Activated gamma-delta T cell treated with anti-CD3 and anti-CD28 coated beads, Interleukin-2, amount 50 U/mL, for 16 hours (primary cell): ENCODE measurements at regions not wholly inside any gene's neighbourhood (a gene's known extent, or its start where the extent isn't known, plus 50 kb on each side); places are given as distances from the start of the nearest gene placed in this dataset.
"Not testable (repeated sequence)": the region's sequence is repeated elsewhere in the genome, so short reads cannot be mapped to it uniquely, and the experiment has no call there.

ENCODE experiments used
- DNase-seq: peaks from one replicate; pipeline ENCODE4 v3.0.0-alpha.2; 2020; ENCODE audit warnings: low read depth

DNA sequence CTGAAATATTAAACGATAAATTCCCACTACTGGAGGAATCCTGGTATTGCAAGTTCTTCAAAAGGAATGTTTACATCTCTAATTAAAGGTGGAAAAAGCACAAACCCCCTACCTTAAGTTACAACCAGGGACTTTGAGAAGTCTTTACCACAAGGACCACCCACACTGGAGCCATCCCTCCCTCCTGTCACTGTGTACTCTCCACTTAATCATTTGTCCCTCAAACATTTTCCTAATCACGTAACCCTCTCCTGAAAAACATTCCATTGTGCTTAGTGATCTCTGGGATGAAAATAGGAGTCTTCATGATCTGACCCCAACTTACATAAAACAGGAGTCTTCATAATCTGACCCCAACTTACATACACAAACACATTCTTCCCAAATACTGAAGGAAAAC is 85.7 kb downstream of the SUCLG1 start:
- no peak for DNase-seq

DNA sequence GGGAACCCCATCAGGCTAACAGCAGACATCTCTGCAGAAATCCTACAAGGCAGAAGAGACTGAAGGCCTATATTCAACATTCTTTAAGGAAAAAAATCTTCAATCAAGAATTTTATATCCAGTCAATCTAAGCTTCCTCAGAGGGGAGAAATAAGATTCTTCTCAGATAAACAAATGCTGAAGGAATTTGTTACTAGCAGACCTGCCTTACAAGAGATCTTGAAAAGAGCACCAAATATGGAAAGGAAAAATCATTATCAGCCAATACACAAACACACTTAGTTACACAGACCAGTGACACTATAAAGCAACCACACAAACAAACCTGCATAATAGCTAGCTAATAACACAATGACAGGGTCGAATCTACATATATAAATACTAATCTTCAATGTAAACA is 96.5 kb downstream of the SUCLG1 start:
- DNase-seq = no peak

DNA sequence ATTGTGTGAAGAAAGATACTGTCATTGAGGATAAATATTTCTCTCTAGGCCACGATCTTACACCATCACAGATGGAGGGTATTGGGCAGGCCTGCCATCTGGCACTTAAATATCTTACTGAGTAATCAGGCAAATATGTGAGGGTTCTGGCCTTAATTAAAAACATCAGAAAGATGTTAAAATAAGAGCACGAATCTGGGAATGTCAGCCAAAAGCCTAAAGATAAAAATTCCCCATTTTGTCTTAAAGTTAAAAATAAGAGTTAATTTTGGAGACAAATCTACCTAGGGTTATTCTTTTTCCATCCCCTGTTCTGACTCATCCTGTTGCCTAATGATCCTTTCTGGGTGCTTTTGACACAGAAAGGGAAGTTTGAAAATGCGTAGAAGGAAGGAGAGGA is 121.0 kb downstream of the SUCLG1 start:
- DNase-seq = no peak

DNA sequence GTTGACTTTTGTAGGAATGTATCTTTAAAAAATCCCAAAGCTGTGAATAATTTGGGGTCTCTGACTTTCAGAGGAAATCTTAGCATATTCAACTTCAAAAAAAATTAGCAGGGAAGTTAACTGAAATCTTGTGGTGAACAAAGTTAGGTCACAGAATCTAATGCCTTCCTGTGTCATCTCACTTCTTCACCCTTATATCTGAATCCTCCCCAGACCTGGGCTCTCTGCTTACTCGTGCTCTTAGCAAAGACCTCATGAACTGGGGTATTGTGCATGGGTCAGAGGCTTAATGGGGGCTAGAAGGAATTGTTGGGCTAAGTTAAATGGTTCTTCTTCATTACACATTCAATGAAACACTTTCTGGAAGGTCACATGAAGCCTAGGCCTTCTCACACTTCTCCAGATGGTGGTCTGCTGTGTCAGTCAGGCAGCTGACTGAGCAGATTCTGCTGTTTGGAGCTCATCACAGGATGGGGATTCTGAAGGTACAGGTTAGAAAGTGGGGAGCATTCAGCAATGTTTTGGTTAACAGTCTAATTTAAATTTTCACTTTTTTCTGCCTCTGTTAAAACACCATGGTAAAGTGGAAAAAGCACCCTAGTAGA is 131.3 kb downstream of the SUCLG1 start:
- DNase-seq = no peak

DNA sequence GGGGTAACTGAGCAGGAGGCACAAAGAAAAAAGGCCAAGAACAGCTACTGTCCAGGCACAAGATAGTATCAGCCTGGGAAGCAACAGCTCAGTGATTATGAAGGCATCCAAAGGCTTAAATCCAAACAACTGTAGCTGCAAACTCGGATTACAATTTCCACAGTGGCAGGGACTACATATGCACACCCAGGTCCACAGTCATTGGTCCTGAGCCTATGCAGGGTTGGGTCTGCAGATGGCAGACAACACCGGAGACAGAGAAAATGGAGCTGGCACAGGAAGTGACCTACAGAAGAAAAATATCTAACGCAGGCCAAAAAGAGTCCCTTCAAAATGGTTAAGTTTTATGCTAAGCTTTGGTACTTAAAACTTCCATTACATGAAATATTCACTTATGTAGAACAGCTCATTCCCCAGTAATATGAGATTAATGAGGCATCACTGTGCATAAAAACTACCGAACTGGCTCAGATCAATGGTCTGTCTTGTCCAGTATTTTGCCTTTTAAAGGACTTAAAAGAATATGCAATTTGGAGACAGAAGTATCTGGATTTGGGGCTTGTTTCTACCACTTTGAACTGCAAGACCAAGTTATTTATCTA is 132.1 kb downstream of the SUCLG1 start:
- DNase-seq = no peak

DNA sequence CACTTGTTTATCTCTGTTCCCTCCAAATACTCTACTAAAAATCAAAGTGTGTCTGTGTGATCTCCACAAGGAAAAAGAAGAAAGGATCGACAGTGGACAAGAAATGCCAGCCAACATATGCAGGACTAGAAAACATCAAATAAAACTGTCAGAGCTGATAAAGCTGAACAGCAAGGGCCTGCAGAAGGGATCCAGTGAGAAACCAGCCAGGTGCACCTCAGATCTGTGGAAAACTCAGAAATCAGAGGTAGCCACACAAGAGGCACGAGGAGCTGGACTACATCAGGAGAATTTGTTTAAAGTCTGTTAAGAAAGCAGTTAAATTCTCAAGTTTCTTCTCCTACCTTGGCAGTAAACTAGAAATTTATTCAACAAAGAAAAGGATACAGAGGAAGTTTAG is 135.2 kb downstream of the SUCLG1 start:
- DNase-seq = no peak

DNA sequence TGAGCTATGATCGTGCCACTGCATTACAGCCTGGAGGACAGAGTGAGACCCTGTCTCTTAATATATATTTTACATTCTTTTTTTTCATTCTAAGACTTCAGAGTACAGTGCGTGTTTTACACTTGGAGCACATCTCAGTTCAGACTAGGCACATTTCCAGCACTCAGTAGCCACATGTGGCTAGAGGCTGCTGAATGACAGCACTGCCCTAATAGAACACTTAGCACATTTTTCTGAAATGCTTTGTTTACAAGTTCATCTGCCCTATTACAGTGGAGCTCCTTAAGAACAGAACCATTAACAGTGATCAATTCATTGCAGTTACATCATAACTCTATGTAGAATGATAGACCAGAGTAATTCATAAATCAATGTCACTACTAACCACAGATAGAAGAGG is 138.1 kb downstream of the SUCLG1 start:
- no peak for DNase-seq

DNA sequence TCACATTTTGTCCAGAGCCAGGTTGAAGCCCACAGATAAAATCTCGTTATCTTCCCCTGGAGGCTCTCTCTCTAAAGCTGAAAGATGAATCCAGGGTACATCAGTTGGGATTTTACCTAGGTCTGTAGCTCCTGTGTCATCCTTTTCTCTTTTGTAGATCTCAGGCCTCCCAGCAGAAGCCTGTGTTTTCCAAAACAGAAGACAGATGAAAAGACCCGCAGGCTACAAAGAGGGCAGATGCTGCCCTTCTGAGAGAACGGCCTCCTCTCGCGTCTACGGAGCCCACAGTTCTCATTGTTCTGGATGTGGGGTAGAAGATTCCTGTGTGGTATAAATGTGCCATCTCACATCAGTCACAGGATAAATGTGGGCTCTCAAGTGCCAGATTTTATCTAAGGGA is 139.5 kb downstream of the SUCLG1 start:
- DNase-seq = no peak

DNA sequence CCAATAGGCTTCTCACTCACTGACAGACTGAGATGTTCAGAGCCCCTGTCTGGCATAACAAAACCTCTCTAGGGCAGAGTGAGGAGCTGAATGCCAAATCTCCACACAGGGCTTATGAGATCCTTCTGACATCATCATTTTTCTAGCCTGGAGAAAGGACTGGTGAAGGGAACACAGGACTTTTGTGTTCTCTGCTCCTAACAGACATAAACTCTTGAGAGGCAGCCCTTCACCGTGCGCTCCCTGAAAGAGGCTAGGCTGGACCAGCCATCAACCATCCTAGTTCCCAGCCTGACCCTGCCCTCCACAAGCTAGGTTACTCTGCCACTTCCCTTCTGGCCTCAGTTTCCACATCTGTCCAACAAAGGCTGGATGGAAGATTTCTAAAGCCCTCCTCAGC is 141.9 kb downstream of the SUCLG1 start:
- no peak for DNase-seq

DNA sequence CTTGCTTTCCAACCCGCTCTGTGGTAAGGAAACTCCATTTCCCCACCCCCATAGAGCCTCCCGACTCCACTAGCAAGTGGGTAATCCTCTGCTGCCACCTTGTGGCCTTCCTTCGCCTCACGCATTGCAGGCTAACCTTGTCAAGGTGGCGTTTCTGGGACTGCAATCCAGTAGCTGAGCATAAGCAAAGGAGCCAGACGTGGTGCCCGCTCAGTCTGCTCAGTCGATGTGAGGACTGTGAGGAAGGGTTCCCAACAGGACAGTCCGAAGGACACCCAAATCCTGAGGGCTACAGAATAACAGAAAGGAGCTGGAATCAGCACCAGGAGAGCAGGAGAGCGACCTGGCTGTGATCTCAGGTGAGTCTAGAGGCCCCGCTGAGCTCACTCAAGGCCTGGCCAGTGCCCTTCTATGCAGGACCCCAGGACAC is 144.2 kb downstream of the SUCLG1 start:
- DNase-seq = peak; percentile 44

DNA sequence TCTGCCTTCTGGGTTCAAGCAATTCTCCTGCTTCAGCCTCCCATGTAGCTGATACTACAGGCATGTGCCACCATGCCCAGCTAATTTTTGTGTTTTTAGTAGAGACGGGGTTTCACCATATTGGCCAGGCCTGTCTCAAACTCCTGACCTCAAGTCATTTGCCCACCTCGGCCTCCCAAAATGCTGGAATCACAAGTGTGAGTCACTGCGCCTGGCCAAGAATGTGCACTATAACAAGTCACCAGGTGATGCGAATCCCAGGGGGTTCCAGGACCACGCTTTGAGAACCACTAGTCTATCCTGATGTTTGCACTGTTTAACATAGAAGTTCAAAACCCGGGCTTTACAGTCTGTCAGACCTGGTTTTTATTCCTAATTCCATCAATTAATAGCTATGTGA is 144.8 kb downstream of the SUCLG1 start:
- DNase-seq = no peak

DNA sequence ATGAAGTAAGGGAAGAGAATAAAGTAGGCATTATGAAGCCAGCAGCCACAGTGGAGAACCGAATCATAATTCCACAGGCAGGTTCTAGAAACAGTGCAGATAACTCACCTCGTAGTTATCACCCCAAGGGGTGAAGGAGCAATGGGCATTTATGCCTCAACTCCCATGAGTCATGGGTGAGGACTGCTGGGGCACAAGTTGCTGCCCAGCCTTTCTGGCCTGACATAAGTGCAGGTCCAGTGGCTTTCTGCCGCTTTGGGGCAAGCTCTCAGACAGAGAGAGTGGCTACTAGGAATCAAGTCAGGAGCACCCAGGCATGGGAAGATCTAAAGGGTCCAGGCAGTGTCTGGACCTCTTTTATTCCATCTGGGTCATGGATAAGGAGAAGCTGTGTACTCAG is 149.8 kb downstream of the SUCLG1 start:
- no peak for DNase-seq

DNA sequence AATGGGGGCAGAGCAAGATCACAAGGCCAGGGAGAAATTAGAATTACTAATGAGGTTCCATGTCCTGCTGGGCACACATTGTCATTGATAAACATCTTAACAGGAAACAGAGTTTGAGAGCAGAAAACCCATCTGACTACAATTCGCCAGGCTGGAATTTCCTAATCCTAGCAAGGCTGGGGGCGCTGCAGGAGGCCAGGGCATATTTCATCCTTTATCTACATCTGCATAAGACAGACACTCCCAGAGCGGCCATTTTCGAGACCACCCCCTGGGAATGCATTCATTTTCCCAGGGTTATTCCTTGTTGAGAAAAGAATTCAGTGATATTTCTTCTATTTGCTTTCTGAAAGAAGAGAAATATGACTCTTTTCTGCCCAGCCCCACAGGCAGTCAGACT is 152.7 kb downstream of the SUCLG1 start:
- DNase-seq = no peak

DNA sequence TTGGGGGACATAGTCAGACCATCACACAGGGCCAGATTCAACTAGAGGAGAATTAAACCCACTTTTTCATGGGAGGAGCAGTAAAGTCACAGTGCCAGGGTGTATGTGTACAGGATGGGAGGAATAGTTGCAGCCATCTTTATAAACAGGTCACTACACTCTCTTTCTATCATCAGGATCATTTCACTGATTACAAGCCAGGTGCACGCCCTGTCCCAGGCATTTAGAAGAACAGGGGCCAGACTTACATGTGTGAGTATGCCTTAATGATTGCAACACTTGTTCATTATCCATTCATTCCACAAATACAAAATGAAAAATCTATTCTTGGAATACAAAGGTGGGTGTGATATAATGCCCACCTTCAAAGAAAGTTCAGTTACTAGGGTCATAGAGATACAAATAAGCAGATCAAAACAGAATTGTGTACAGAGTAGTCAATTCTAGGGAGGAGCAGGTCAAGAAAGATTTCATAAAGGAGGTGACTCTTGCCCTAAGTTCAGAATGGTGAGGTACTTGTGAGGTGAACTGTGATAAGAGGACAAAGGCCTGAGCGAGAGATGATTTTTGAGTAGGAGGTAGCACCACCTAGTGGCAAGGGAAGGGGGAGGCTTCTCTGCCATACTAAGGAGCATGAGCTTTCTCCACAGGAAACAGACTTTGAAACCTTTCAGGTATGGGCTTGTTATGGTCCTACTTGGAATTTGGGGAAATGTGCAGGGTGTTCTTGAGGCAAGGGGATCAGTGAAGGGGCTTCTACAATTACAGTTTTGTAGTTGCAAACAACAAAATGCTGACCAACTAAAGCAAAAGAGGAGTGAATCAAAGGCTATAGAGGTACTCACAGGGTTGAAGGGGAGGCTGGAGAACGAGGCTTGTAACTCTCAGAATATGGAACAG is 156.3 kb downstream of the SUCLG1 start:
- peak; percentile 15 for DNase-seq

DNA sequence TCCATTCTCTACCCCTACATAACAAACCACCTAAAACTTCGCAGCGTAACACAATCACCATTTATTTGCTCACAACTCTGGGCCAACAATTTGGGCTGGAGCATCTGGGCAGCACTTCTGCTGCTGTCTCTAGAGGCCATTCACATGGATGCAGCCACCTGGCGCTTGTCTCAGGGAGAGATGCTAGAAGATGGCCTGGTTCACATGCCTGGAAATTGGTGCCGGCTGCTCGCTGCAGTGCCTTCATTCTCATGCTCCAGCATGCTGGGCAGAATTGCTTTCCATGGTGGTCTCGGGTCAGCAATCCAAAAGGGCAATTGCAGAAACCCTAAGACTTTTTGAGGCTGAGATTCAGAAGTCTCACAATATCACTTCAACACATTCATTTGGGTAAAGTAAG is 157.4 kb downstream of the SUCLG1 start:
- DNase-seq = no peak

DNA sequence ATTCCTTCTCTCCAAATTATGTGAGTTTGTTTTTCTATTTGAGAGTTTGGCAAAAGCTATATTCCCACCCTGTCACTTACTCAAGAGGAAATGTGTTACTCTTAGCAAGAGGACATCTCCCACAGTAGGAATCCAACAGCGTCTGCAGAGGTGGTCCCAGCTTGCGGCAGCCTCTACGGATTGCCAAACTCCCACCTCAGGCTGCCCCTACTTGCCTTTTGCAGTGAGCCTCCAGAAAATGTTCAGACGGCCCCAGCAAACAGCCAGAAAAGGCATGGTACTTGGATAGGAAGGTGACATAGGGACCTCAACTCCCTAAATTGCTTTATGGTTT is 158.4 kb downstream of the SUCLG1 start:
- DNase-seq = no peak

DNA sequence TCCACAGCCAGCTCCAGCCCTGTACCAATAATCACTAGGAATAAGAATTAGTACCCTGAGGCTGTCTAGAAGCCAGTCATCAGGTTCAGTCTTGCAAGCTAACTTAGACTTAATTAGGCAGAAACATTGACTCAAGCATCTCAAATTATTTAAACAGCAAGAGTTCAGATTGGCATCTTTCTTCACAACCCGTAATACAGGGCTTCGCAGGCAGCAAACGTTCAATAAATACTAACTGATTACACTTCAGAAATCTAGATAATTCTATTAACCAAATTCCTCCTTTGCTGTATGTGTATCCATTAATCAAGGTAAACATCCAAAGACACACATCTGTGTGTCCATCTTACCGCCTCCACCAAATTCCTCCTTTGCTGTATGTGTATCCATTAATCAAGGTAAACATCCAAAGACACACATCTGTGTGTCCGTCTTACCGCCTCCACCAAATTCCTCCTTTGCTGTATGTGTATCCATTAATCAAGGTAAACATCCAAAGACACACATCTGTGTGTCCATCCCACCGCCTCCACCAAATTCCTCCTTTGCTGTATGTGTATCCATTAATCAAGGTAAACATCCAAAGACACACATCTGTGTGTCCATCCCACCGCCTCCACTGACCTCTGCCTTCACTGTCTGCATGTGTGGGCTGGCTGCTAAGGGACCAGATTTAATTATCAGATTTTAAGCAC is 158.9 kb downstream of the SUCLG1 start:
- not testable (repeated sequence) for DNase-seq

DNA sequence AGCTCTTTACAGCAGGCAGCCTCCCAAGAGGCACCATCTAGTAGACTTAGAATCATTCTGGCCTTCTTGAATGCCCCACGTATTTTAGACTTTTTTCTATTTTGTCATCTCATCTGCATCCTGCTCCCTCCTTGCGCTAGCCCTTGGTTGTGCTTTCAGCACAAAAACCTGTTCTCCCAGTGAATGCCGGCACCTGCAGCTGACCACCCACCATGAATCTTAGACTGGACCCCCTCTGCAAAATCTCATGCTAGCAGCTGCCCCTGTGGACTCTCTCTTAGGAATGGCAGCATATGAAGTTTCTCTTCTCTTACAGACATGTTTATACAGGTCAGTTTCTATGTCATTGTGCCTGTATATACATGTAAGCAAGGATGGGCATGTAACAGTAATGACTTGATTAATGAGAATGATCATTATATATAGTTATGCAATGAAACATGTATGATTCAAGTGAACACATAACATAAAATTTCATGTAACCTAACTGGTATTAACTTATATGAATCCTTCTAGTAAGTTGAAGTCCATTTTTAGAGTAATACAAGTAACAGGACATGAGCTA is 159.8 kb downstream of the SUCLG1 start:
- DNase-seq = no peak

DNA sequence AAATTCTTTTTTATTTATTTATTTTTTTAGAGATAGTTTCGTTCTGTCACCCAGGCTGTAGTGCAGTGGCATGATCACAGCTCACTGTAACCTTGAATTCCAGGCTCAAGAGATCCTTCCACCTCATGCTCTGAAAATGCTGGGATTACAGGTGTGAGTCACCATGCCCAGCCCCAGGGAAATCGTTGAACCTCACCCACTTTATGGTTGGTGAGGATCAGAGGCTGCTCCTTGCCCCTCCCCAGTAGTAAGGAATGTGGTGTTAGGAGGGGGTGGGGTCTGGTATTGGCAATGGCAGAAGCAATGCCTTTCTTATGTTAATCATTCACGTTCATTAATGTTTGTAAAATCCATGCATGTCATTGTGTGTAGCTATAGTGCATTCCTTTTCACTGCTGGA is 161.9 kb downstream of the SUCLG1 start:
- no peak for DNase-seq

DNA sequence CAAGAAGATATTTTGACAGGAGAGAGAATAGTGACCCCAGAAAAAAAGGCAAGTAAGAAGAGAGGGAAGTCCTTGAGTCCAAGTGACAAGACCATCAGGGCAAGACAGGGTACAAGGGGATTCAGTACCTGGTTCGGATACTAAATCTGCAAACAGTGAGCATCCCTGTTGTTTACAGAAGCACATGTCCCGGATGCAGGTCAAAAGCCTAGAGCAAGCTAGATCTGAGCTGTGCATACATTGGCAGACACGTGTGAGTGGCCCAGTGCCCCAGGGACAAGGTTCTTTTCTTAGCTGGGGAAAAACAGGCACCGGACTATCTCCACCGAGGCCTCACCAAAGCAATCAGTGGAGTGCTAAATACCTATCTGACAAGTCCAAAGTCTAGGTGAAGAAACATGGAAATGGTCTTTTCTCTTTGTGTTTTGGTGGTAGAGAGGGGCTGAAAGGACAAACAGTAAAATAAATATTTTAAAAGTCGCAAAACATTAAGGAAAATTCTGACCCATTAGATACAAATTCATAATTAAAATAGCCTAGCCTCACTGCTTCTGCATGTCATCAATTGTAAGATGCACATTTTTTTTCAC is 165.2 kb downstream of the SUCLG1 start:
- DNase-seq = no peak

DNA sequence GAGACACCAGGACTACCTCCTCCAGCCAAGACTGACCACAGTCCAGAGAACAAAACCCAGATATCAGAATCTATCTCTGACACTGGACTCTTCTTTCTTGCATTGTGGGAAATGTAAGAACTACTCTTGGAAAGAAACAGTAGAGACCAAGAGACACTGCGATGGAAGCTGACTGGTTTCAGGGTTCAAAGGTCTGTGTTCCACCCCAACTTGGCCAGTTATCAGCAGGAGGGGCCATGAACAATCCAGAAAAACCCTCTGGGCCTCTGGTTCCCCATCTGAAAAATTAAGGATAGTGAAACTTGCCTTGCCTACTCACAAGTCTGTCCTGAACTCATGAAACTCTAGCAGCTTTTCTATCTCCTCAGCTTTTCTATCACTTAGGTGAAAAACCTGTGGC is 166.5 kb downstream of the SUCLG1 start:
- no peak for DNase-seq

DNA sequence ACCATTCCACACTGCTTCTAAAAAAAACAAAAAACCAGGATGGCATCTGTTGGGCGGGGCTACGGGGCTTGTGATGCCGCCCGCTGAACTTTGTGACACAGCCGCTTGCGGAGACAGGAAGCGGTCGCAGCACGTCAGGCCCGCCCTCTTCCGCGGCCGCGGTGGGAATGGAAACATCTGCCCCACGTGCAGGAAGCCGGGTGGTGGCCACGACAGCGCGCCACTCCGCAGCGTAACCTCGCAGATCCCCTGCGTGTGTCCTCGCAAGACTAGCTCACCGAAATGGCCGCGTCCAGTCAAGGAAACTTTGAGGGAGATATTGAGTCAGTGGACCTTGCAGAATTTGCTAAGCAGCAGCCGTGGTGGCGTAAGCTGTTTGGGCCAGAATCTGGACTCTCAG is 168.5 kb downstream of the SUCLG1 start:
- DNase-seq = no peak
